Endodermal cell (in vitro differentiated cells): ENCODE measurements at regions not wholly inside any gene's neighbourhood (a gene's known extent, or its start where the extent isn't known, plus 50 kb on each side); places are given as distances from the start of the nearest gene placed in this dataset.

ENCODE experiments used
- DNase-seq: peaks from one replicate; pipeline ENCODE4 v3.0.0-alpha.2; 2017
- H3K27ac ChIP-seq: 2 replicates; pipeline ENCODE4 v1.5.1; 2013; ENCODE audit warnings: mild to moderate bottlenecking, low read depth, low read length, moderate library complexity
- H3K27me3 ChIP-seq: 2 replicates; pipeline ENCODE4 v1.6.1; 2013; ENCODE audit warnings: mild to moderate bottlenecking, low read length, moderate library complexity; ENCODE audit not compliant: insufficient read depth, control insufficient read depth, poor library complexity, severe bottlenecking
- H3K36me3 ChIP-seq: 2 replicates; pipeline ENCODE4 v1.7.0; 2013; ENCODE audit warnings: mild to moderate bottlenecking, low read length, moderate library complexity; ENCODE audit not compliant: control insufficient read depth, insufficient read depth
- H3K4me1 ChIP-seq: one replicate; pipeline ENCODE4 v1.7.0; 2013; ENCODE audit warnings: low read length; ENCODE audit not compliant: control insufficient read depth, insufficient read depth
- H3K4me3 ChIP-seq: 2 replicates; pipeline ENCODE4 v1.5.1; 2013; ENCODE audit warnings: mild to moderate bottlenecking, low read length, moderate library complexity
- H3K9ac ChIP-seq: 2 replicates; pipeline ENCODE4 v1.6.1; 2013; ENCODE audit warnings: mild to moderate bottlenecking, low read length, moderate library complexity; ENCODE audit not compliant: poor library complexity, severe bottlenecking; ENCODE audit errors: extremely low read depth
- H3K9me3 ChIP-seq: 2 replicates; pipeline ENCODE4 v1.6.1; 2013; ENCODE audit warnings: mild to moderate bottlenecking, low read length, moderate library complexity; ENCODE audit not compliant: control insufficient read depth
- H3K27ac Mint-ChIP-seq: 2 replicates; pipeline ENCODE4 v1.8.0; 2020; ENCODE audit warnings: mixed read lengths
- H3K27me3 Mint-ChIP-seq: 2 replicates; pipeline ENCODE4 v1.8.0; 2021; ENCODE audit warnings: mild to moderate bottlenecking, mixed read lengths; ENCODE audit not compliant: insufficient read depth
- H3K36me3 Mint-ChIP-seq: 2 replicates; pipeline ENCODE4 v1.8.0; 2020; ENCODE audit warnings: low read depth, mixed read lengths
- H3K4me1 Mint-ChIP-seq: 2 replicates; pipeline ENCODE4 v1.8.0; 2020; ENCODE audit warnings: mixed read lengths
- H3K4me3 Mint-ChIP-seq: 2 replicates; pipeline ENCODE4 v1.8.0; 2020; ENCODE audit warnings: mild to moderate bottlenecking, moderate library complexity, mixed read lengths
- H3K9me3 Mint-ChIP-seq: 2 replicates; pipeline ENCODE4 v1.8.0; 2020; ENCODE audit warnings: mild to moderate bottlenecking, mixed read lengths
- WGBS, 2 experiments: methylation state at CpG; one replicate each; pipeline versions ENCODE4 v1.1.5 to v1.1.7; 2013; ENCODE audit warnings: missing lambda C conversion rate in 2 of 2, mixed read lengths in 1 of 2; ENCODE audit not compliant: insufficient coverage in 1 of 2, insufficient read length in 1 of 2; 5-methylcytosine and 5-hydroxymethylcytosine counted together
- TF ChIP-seq, protein P1 (sequence below): fragments of 200-600 bp; sonication (generic); conservative IDR thresholded peaks from 2 replicates; pipeline ENCODE4 v1.5.0; 2021; ENCODE audit warnings: antibody characterized with exemption, mild to moderate bottlenecking

GRCh38 chr5:63805151-63805550 is 157.1 kb downstream of the HTR1A start:
- no peaks in the 10 kb centered on the region for H3K9me3 Mint-ChIP-seq
- no peaks in the 10 kb centered on the region for H3K27me3 Mint-ChIP-seq
- H3K4me3 Mint-ChIP-seq, result no peak overlapping the region

DNA sequence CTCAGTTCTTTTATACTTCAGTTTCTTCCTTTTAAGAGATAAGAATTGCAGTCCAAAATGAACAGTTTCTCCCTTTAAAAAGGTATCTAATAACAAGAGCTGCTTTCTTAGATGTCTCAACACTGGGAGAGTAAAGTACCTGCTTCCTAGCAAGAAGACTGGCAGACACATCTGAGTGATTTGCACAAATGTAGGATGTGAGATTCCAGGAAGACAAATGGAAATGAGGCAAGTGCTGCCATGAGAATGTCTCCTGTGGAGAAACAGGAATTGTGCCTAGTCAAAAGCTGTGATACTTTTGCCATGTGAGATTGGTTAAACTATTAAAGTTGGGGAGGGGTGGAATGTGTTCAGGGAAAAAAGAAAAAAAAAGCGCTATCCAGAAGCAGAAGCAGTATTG is 159.1 kb downstream of the HTR1A start:
- no peak overlapping the region for H3K9ac ChIP-seq
- Mint-ChIP-seq H3K4me1 (peaks cover 2% of the 10 kb centered on the region), H3K9me3 (peaks cover 2% of the 10 kb centered on the region), H3K4me3 (no peak overlapping the region), H3K36me3 (no peaks in the 10 kb centered on the region), H3K27ac (no peak overlapping the region), H3K27me3 (no peaks in the 10 kb centered on the region)
- H3K9me3 ChIP-seq, result no peaks in the 10 kb centered on the region
- H3K36me3 ChIP-seq, result no peaks in the 10 kb centered on the region
- H3K4me3 ChIP-seq, result no peak overlapping the region
- TF ChIP-seq, protein P1, sequence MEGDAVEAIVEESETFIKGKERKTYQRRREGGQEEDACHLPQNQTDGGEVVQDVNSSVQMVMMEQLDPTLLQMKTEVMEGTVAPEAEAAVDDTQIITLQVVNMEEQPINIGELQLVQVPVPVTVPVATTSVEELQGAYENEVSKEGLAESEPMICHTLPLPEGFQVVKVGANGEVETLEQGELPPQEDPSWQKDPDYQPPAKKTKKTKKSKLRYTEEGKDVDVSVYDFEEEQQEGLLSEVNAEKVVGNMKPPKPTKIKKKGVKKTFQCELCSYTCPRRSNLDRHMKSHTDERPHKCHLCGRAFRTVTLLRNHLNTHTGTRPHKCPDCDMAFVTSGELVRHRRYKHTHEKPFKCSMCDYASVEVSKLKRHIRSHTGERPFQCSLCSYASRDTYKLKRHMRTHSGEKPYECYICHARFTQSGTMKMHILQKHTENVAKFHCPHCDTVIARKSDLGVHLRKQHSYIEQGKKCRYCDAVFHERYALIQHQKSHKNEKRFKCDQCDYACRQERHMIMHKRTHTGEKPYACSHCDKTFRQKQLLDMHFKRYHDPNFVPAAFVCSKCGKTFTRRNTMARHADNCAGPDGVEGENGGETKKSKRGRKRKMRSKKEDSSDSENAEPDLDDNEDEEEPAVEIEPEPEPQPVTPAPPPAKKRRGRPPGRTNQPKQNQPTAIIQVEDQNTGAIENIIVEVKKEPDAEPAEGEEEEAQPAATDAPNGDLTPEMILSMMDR, result no peak
- no peaks in the 10 kb centered on the region for H3K27me3 ChIP-seq
- no peaks in the 10 kb centered on the region for H3K4me1 ChIP-seq
- no peak overlapping the region for H3K27ac ChIP-seq
- 100% methylated on average over 1 of the region's 1 CpG; no CpG with 5 or more reads in 1 of the 2 experiments for WGBS, 2 experiments
- peak; percentile 48 for DNase-seq

More at GRCh38 chr5:63805151-63805550, 157.1 kb downstream of the HTR1A start:
- Histone ChIP-seq H3K9ac (no peak overlapping the region), H3K4me1 (no peaks in the 10 kb centered on the region), H3K4me3 (no peak overlapping the region), H3K9me3 (no peaks in the 10 kb centered on the region), H3K36me3 (no peaks in the 10 kb centered on the region), H3K27ac (no peak overlapping the region), H3K27me3 (no peaks in the 10 kb centered on the region)
- 81 to 83% methylated on average over 1 of the region's 1 CpG for WGBS, 2 experiments
- Mint-ChIP-seq H3K4me1 (peaks cover 2% of the 10 kb centered on the region), H3K27ac (no peak overlapping the region), H3K36me3 (no peaks in the 10 kb centered on the region)
- no peak for DNase-seq
- TF ChIP-seq, protein P1, result no peak

- H3K27me3 Mint-ChIP-seq, result no peaks in the 10 kb centered on the region
- H3K27ac Mint-ChIP-seq, result no peak overlapping the region
- no peak for DNase-seq
- Histone ChIP-seq H3K4me3 (no peak overlapping the region), H3K9me3 (peaks cover 24% of the 10 kb centered on the region), H3K9ac (no peak overlapping the region), H3K27ac (no peak overlapping the region), H3K36me3 (no peaks in the 10 kb centered on the region), H3K4me1 (no peaks in the 10 kb centered on the region), H3K27me3 (no peaks in the 10 kb centered on the region)
- no peaks in the 10 kb centered on the region for H3K36me3 Mint-ChIP-seq
- TF ChIP-seq, protein P1, result no peak
- H3K4me3 Mint-ChIP-seq, result no peak overlapping the region
- WGBS, 2 experiments, result 67 to 86% methylated on average over 1 to 2 of the region's 2 CpGs
- no peaks in the 10 kb centered on the region for H3K4me1 Mint-ChIP-seq
- H3K9me3 Mint-ChIP-seq, result peaks cover 37% of the 10 kb centered on the region
Measured at GRCh38 chr5:63794979-63795378, 167.3 kb downstream of the HTR1A start.
